ENCODE measurements at regions not wholly inside any gene's neighbourhood (a gene's known extent, or its start where the extent isn't known, plus 50 kb on each side); places are given as distances from the start of the nearest gene placed in this dataset.

DNA sequence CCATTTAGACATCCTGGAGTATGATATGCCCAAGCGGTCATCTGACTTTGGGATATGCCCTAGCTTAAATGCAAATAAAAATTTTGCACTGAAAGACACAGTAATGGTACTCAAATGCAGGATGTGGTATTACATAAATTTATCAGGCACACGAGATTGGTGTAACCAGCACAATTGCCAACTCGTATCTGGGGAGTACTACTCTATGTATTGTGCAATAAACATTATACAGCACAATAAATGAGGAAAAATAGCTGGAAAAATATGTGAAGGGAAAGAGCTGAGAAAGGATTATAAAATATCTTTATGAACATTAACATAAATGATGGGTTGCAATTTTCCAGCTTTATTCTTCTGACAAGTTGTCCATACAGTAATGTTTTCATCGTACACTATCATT is 505.5 kb upstream of the TENM3 start:
- in situ Hi-C loops (cut with HindIII; ENCODE audit: low pct_ligation_motif_present, low pct_unique_long_range_greater_than_20kb, low sequenced_read_pairs), result no loop called here
- DNase-seq, result no peak

GRCh38 chr4:181739031-181739430 is 504.2 kb upstream of the TENM3 start:
- DNase-seq, result no peak
- in situ Hi-C loops (cut with HindIII; ENCODE audit: low pct_ligation_motif_present, low pct_unique_long_range_greater_than_20kb, low sequenced_read_pairs), result no loop called here

GRCh38 chr4:181741513-181741912 is 501.7 kb upstream of the TENM3 start:
- no peak for DNase-seq
- in situ Hi-C loops (cut with HindIII; ENCODE audit: low pct_ligation_motif_present, low pct_unique_long_range_greater_than_20kb, low sequenced_read_pairs), result no loop called here

- DNase-seq, result no peak
- in situ Hi-C loops (cut with HindIII; ENCODE audit: low pct_ligation_motif_present, low pct_unique_long_range_greater_than_20kb, low sequenced_read_pairs), result no loop called here
Measured at GRCh38 chr4:181745933-181746625, 497.1 kb upstream of the TENM3 start.

GRCh38 chr4:181748581-181748980 is 494.6 kb upstream of the TENM3 start:
- in situ Hi-C loops (cut with HindIII; ENCODE audit: low pct_ligation_motif_present, low pct_unique_long_range_greater_than_20kb, low sequenced_read_pairs), result no loop called here
- DNase-seq, result no peak

DNA sequence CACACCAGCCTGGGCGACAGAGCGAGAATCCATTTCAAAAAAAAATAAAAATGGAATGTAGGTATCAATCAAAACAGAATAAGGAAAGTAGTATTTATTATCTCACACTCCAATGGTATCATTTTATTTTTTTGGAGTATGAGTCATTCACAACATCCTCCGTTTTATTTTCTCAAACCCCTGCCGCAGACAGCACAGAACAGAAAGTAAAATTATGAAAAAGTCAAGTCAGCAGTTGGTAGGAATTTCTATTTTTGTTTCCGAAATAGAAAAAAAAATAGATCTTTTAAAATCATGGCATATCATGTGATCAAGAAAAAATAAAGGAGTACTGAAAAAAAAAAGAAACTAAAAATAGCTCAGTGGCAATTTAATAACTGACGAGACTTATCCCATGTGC is 490.7 kb upstream of the TENM3 start:
- in situ Hi-C loops (cut with HindIII; ENCODE audit: low pct_ligation_motif_present, low pct_unique_long_range_greater_than_20kb, low sequenced_read_pairs), result no loop called here

GRCh38 chr4:181753207-181753606 is 490.0 kb upstream of the TENM3 start:
- DNase-seq, result no peak
- in situ Hi-C loops (cut with HindIII; ENCODE audit: low pct_ligation_motif_present, low pct_unique_long_range_greater_than_20kb, low sequenced_read_pairs), result no loop called here

More for the DNA sequence above, 490.7 kb upstream of the TENM3 start:
- DNase-seq, result no peak

DNA sequence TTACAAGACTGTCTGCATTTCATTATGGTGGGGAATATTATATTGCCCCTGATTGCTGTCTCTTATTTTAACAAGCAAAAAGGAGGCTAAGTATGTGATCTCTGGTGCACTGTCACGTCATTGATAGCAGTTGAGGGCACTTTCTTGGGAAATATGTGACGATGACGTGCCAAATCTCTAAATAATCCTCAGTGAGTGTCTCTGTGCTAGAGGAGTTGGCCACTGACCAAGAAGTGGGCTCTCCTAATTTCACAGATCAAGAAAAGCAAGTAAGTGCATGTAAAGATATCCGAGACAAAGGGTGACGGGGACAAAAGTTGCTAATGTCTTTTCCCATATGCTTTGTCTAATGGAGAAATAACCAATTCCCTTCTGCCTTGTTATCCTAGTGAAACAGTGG is 487.4 kb upstream of the TENM3 start:
- DNase-seq, result no peak
- in situ Hi-C loops (cut with HindIII; ENCODE audit: low pct_ligation_motif_present, low pct_unique_long_range_greater_than_20kb, low sequenced_read_pairs), result no loop called here

DNA sequence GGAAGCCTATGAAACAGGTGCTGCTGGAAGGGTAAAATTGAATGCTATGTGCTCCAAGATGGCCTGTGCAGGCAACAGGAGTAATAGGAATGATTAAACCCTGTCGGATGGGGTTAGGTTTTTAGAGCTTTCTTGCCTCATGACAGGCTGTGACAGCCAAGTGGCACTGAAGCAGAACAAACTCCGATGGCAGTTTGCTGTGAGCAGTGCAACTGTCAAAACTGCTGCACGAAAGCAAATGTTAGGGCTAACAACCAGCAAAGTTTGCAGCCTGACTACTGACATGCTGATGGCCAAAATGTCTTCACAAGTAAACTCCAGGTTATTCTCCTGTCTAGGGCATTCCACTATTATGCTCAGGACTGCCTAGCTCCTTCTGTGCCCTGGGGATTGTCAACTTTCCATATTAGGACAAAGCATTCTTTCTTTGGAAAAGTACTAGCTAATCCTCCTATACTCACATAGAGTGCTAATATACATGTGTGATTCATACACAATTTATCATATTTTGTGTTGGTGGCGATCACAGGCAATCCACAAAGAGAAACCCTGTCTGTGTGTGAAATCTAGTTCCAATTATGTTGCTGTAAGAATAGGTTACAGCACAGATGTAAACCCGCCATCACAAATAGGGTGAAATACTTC is 486.6 kb upstream of the TENM3 start:
- no peak for DNase-seq
- in situ Hi-C loops (cut with HindIII; ENCODE audit: low pct_ligation_motif_present, low pct_unique_long_range_greater_than_20kb, low sequenced_read_pairs), result no loop called here

DNA sequence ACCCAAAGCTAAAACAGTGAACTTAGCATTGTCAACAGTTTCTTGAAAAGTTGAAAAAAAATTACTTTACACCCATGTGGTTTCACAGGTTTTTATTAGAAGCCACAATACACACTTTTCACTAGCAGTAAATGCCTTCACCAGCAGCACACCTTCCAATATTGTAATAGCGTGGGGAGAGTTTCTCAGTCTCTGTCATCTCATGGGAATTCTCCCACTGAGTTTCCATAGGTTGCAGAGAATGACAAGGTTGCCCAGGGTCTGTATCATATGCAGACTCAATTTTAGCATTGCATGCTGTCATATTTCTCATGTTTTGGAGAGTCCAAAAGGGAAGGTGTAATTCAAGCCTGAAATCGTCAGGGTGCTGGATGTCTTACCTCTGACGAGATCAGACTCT is 486.1 kb upstream of the TENM3 start:
- in situ Hi-C loops (cut with HindIII; ENCODE audit: low pct_ligation_motif_present, low pct_unique_long_range_greater_than_20kb, low sequenced_read_pairs), result no loop called here
- no peak for DNase-seq

DNA sequence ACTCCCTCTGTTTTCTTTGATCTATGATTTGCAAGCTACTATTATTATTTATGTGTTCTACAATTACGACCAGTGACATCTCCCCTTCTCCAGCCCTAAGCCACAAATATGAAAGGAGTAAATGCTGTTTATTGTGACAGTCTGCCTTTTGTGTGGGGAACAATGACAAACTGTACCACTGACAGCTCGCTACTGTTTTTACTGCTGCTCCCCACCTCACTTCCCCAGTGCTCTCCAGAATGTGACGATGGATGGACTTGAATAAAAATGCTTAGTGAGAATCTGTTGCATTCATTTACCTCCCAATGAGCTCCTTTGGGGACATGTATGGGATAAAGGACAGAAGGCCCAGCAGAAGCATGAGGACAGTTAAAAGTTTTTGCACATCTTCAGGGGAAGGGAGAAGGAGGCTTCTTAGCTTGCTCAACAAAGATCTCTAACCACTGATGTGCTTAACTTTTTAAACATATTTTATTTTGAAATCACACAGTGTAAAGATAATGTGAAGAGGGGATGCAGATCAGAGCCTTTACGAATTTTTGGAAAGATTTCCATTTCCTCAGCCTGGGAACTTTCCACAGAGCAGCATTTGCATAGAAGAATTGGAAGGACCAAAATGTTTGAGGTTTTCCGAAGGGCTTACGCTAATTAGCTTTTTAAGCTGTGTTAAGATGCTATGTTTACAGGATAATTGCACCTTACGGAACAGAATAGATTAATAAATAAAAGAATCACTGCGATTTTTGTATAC is 485.1 kb upstream of the TENM3 start:
- DNase-seq, result no peak
- in situ Hi-C loops (cut with HindIII; ENCODE audit: low pct_ligation_motif_present, low pct_unique_long_range_greater_than_20kb, low sequenced_read_pairs), result no loop called here

DNA sequence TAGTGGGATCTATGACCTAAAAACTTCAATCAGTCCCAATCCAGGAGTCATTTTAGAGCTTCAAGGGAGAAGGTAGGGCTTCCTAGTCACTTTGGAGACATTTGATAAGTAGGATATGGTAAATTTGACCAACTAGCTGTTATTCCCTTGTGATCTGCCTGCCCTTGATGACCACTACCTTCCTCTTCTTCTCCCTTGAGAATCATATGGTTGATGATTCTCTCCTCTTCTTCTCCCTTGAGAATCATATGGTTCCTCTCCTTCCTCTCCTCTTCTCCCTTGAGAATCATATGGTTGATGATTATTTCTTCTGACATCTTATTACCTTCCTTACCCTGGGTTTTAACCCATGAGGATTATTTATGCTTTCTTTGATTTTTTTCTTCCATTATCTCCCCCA is 482.6 kb upstream of the TENM3 start:
- DNase-seq, result no peak
- in situ Hi-C loops (cut with HindIII; ENCODE audit: low pct_ligation_motif_present, low pct_unique_long_range_greater_than_20kb, low sequenced_read_pairs), result no loop called here

DNA sequence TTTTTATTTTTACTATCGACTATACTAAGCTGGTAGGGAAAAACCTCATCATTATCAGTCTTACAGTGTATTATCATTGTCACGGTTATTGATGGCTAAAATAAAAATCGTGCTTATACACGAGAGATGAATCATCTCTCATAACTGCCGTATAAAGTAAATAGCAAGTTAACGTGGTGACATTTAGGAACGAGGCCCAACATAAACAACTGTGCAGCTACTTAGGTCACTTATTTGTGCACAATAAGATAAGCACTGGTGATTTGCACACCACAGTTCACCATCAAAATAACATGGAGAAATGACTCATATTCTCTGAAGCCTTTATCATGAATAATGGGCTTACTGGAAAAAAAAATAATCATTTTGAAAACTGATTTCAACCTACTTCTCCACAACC is 482.0 kb upstream of the TENM3 start:
- no peak for DNase-seq
- in situ Hi-C loops (cut with HindIII; ENCODE audit: low pct_ligation_motif_present, low pct_unique_long_range_greater_than_20kb, low sequenced_read_pairs), result no loop called here

DNA sequence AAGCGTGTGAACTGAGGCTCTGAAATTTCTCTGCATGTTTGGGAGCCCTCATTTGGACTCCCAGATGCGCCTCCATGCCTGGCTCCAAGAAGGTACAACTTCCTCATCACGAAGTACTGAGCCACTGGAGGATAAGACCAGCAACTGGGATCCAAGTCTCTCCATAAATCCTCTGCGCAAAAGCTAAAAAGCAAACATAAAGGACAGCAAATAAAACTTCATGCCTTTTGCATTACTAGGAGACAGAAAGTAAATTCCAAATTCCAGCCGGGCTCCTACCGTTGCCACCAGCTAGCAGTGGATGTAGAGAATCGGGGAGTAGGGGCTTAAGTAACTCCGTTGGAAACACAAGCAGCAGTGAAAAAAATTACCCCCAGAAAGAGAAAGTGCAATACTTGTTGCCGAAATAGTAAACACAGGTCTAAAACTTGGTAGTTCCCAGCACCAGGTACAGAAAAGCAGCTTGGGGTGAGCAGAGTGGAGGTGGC is 477.1 kb upstream of the TENM3 start:
- in situ Hi-C loops (cut with HindIII; ENCODE audit: low pct_ligation_motif_present, low pct_unique_long_range_greater_than_20kb, low sequenced_read_pairs), result no loop called here

GRCh38 chr4:181770971-181771370 is 472.2 kb upstream of the TENM3 start:
- no peak for DNase-seq
- in situ Hi-C loops (cut with HindIII; ENCODE audit: low pct_ligation_motif_present, low pct_unique_long_range_greater_than_20kb, low sequenced_read_pairs), result no loop called here

More for the DNA sequence above, 477.1 kb upstream of the TENM3 start:
- DNase-seq, result no peak

DNA sequence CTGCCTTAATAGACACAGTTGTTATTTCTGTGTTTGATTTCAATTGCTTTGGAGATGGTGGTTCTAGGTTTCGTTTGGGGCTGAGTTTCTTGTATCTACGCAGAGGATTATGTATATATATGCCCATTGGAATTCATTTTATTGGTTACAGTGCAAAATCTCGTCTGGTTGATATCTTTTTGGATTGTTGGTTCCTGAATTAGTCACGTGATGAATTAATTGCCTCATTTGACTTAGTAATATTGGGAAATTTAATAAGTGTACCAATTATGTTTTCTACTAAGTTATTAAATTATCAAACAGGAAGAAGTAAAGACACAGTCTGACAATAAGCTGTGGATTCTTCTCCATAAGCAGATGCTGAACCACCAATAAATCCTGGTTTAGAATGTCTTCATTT is 467.9 kb upstream of the TENM3 start:
- DNase-seq, result no peak

GRCh38 chr4:181776264-181777054 is 466.7 kb upstream of the TENM3 start:
- DNase-seq, result no peak
- in situ Hi-C loops (cut with HindIII; ENCODE audit: low pct_ligation_motif_present, low pct_unique_long_range_greater_than_20kb, low sequenced_read_pairs), result no loop called here

More for the DNA sequence above, 467.9 kb upstream of the TENM3 start:
- in situ Hi-C loops (cut with HindIII; ENCODE audit: low pct_ligation_motif_present, low pct_unique_long_range_greater_than_20kb, low sequenced_read_pairs), result no loop called here

DNA sequence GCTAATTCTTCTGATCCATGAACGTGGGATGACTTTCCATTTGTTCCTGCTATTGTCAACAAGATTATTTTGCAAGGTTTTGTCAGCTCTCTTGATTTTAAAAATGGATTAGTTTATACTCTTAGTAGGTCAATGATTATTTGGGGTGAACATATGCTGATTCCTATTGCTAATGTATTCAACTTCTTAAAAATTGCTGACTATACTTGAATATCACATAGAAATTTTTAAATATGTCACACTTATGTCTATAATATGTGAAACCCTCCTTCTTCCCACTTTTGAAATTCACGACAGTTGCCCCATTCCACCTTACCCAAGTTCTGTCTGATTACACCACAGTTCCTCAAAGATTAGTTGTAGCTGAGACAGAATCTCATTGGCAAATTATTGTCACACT is 465.7 kb upstream of the TENM3 start:
- DNase-seq, result no peak
- in situ Hi-C loops (cut with HindIII; ENCODE audit: low pct_ligation_motif_present, low pct_unique_long_range_greater_than_20kb, low sequenced_read_pairs), result no loop called here

- in situ Hi-C loops (cut with HindIII; ENCODE audit: low pct_ligation_motif_present, low pct_unique_long_range_greater_than_20kb, low sequenced_read_pairs), result no loop called here
- no peak for DNase-seq
Measured at GRCh38 chr4:181784881-181785280, 458.3 kb upstream of the TENM3 start.
